T-helper 1 cell (primary cell): ENCODE measurements at regions not wholly inside any gene's neighbourhood (a gene's known extent, or its start where the extent isn't known, plus 50 kb on each side); places are given as distances from the start of the nearest gene placed in this dataset.

ENCODE experiments used
- DNase-seq, 5 donors: peaks; one replicate each; pipeline ENCODE4 v3.0.0-alpha.2; 2012 to 2020

GRCh38 chr10:2144584-2144983 is 407.3 kb upstream of the ADARB2 start:
- DNase-seq = no peak

GRCh38 chr10:2143213-2143835 is 406.0 kb upstream of the ADARB2 start:
- no peak for DNase-seq

GRCh38 chr10:2139746-2140145 is 402.4 kb upstream of the ADARB2 start:
- DNase-seq = no peak

GRCh38 chr10:2137549-2138174 is 400.3 kb upstream of the ADARB2 start:
- no peak for DNase-seq

GRCh38 chr10:2130705-2131305 is 393.5 kb upstream of the ADARB2 start:
- DNase-seq = no peak

- DNase-seq = no peak
Observed at GRCh38 chr10:2128991-2129390, 391.7 kb upstream of the ADARB2 start.

GRCh38 chr10:2124135-2124534 is 386.8 kb upstream of the ADARB2 start:
- DNase-seq = no peak

GRCh38 chr10:2122431-2123124 is 385.3 kb upstream of the ADARB2 start:
- no peak for DNase-seq

- no peak for DNase-seq
Observed at GRCh38 chr10:2121929-2122328, 384.6 kb upstream of the ADARB2 start.

GRCh38 chr10:2121315-2121714 is 384.0 kb upstream of the ADARB2 start:
- no peak for DNase-seq

- no peak for DNase-seq
Observed at GRCh38 chr10:2120746-2121145, 383.4 kb upstream of the ADARB2 start.

- DNase-seq = no peak
Observed at GRCh38 chr10:2119316-2119715, 382.0 kb upstream of the ADARB2 start.

GRCh38 chr10:2118201-2118600 is 380.9 kb upstream of the ADARB2 start:
- no peak for DNase-seq

GRCh38 chr10:2117641-2118040 is 380.3 kb upstream of the ADARB2 start:
- DNase-seq = no peak

GRCh38 chr10:2111965-2112364 is 374.6 kb upstream of the ADARB2 start:
- DNase-seq = no peak

- no peak for DNase-seq
Observed at GRCh38 chr10:2108496-2108895, 371.2 kb upstream of the ADARB2 start.

- no peak for DNase-seq
Observed at GRCh38 chr10:2106641-2107040, 369.3 kb upstream of the ADARB2 start.

GRCh38 chr10:2099321-2099720 is 362.0 kb upstream of the ADARB2 start:
- no peak for DNase-seq

GRCh38 chr10:2097937-2098336 is 360.6 kb upstream of the ADARB2 start:
- no peak for DNase-seq

GRCh38 chr10:2094171-2094570 is 356.8 kb upstream of the ADARB2 start:
- no peak for DNase-seq

- DNase-seq = no peak
Observed at GRCh38 chr10:2083591-2083990, 346.3 kb upstream of the ADARB2 start.

- DNase-seq = no peak
Observed at GRCh38 chr10:2081501-2081900, 344.2 kb upstream of the ADARB2 start.

- no peak for DNase-seq
Observed at GRCh38 chr10:2079603-2080078, 342.3 kb upstream of the ADARB2 start.

- no peak for DNase-seq
Observed at GRCh38 chr10:2077231-2077630, 339.9 kb upstream of the ADARB2 start.
